ENCODE measurements at regions not wholly inside any gene's neighbourhood (a gene's known extent, or its start where the extent isn't known, plus 50 kb on each side); places are given as distances from the start of the nearest gene placed in this dataset.
"Not testable (repeated sequence)": the region's sequence is repeated elsewhere in the genome, so short reads cannot be mapped to it uniquely, and the experiment has no call there.

DNA sequence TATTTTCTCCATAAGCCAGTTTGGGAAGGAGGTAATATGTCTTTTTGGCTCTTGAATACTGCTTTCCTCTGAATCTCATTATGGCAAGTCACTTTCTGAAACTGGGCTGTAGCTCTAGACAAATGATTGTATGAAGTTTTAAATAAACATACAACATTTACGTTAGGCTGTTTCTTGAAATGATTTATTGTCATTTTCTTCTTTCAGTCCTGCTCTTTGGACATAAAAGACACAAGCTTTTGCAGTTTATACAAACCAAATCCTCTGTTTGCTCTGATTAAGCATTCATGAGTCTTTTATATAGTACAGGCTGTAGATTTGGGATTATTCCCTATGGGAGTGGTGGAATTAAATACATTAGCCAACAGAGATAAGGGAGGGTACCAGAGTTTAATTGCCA is 139.7 kb downstream of the CEP120 start:
- H3K4me1 Mint-ChIP-seq (ENCODE audit: unreplicated experiment): peaks cover 11% of the 10 kb centered on the region
- peaks cover 62% of the 10 kb centered on the region for H3K27me3 Mint-ChIP-seq (ENCODE audit: unreplicated experiment)
- H3K4me3 Mint-ChIP-seq (ENCODE audit: unreplicated experiment): no peak overlapping the region
- no peaks in the 10 kb centered on the region for H3K36me3 Mint-ChIP-seq (ENCODE audit: unreplicated experiment)
- TF ChIP-seq CTCF (IDR thresholded peaks at IDR 0.05): no peak
- H3K27ac Mint-ChIP-seq (ENCODE audit: unreplicated experiment): no peak overlapping the region
- DNase-seq (ENCODE audit: extremely low spot score, unreplicated experiment): no peak
- H3K9me3 Mint-ChIP-seq (ENCODE audit: unreplicated experiment): no peaks in the 10 kb centered on the region

DNA sequence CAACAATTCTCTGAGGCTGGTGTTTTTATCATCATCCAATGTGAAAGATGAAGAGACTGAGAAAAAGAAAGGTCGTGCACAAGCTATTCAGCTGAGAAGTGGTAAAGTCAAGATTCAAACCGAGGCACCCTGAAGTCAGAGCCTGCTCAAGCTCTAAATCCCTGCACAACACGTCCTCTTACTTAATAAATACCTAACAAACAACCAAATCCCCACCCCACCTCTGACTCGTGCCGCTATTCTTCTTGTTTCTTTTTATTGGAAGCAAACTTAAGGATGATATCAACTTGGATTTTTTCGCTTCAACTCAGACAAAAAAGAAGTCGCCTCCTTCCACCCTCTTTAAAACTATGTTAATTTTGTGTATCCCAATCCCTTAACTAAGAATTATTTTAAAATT is 140.2 kb downstream of the CEP120 start:
- no peaks in the 10 kb centered on the region for H3K36me3 Mint-ChIP-seq (ENCODE audit: unreplicated experiment)
- H3K9me3 Mint-ChIP-seq (ENCODE audit: unreplicated experiment): no peaks in the 10 kb centered on the region
- H3K27me3 Mint-ChIP-seq (ENCODE audit: unreplicated experiment): peaks cover 64% of the 10 kb centered on the region
- TF ChIP-seq CTCF (IDR thresholded peaks at IDR 0.05): no peak
- no peak for DNase-seq (ENCODE audit: extremely low spot score, unreplicated experiment)
- peaks cover 11% of the 10 kb centered on the region for H3K4me1 Mint-ChIP-seq (ENCODE audit: unreplicated experiment)
- H3K4me3 Mint-ChIP-seq (ENCODE audit: unreplicated experiment): no peak overlapping the region
- H3K27ac Mint-ChIP-seq (ENCODE audit: unreplicated experiment): no peak overlapping the region

DNA sequence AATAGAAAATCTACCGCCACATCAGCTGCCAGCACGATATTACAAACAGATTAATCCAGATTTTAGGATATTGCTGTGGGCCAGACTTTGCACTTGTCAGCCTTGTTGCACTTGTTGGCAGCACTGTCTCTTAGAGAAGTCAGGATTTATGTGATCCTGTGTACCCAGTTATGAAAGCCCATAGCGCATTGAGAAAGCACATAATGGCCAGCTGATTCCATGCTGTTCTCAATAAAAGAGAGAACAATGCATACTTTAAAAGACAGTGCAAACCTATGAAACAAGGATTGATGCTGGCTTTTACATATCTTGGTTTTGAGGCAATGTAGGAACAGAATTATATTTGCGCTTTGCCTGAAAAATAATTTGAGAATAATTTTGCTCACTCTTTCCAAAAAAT is 140.8 kb downstream of the CEP120 start:
- H3K4me3 Mint-ChIP-seq (ENCODE audit: unreplicated experiment): no peak overlapping the region
- no peak for TF ChIP-seq CTCF (IDR thresholded peaks at IDR 0.05)

GRCh38 chr5:123280854-123281253 is 142.3 kb downstream of the CEP120 start:
- not testable (repeated sequence) for H3K9me3 Mint-ChIP-seq (ENCODE audit: unreplicated experiment); H3K4me1 Mint-ChIP-seq (ENCODE audit: unreplicated experiment); H3K27ac Mint-ChIP-seq (ENCODE audit: unreplicated experiment); H3K36me3 Mint-ChIP-seq (ENCODE audit: unreplicated experiment); DNase-seq (ENCODE audit: extremely low spot score, unreplicated experiment); H3K4me3 Mint-ChIP-seq (ENCODE audit: unreplicated experiment)
- peaks cover 55% of the 10 kb centered on the region for H3K27me3 Mint-ChIP-seq (ENCODE audit: unreplicated experiment)

More for the DNA sequence above, 140.8 kb downstream of the CEP120 start:
- H3K4me1 Mint-ChIP-seq (ENCODE audit: unreplicated experiment): peaks cover 11% of the 10 kb centered on the region
- DNase-seq (ENCODE audit: extremely low spot score, unreplicated experiment): no peak
- H3K9me3 Mint-ChIP-seq (ENCODE audit: unreplicated experiment): no peaks in the 10 kb centered on the region
- no peak overlapping the region for H3K27ac Mint-ChIP-seq (ENCODE audit: unreplicated experiment)
- no peaks in the 10 kb centered on the region for H3K36me3 Mint-ChIP-seq (ENCODE audit: unreplicated experiment)
- peaks cover 63% of the 10 kb centered on the region for H3K27me3 Mint-ChIP-seq (ENCODE audit: unreplicated experiment)

- Mint-ChIP-seq H3K4me1 (ENCODE audit: unreplicated experiment) (no peaks in the 10 kb centered on the region), H3K4me3 (ENCODE audit: unreplicated experiment) (no peak overlapping the region), H3K9me3 (ENCODE audit: unreplicated experiment) (no peaks in the 10 kb centered on the region), H3K27ac (ENCODE audit: unreplicated experiment) (no peak overlapping the region), H3K27me3 (ENCODE audit: unreplicated experiment) (peaks cover 51% of the 10 kb centered on the region), H3K36me3 (ENCODE audit: unreplicated experiment) (no peaks in the 10 kb centered on the region)
- no peak for DNase-seq (ENCODE audit: extremely low spot score, unreplicated experiment)
- no peak for TF ChIP-seq CTCF (IDR thresholded peaks at IDR 0.05)
Measured at GRCh38 chr5:123279136-123279535, 144.1 kb downstream of the CEP120 start.

DNA sequence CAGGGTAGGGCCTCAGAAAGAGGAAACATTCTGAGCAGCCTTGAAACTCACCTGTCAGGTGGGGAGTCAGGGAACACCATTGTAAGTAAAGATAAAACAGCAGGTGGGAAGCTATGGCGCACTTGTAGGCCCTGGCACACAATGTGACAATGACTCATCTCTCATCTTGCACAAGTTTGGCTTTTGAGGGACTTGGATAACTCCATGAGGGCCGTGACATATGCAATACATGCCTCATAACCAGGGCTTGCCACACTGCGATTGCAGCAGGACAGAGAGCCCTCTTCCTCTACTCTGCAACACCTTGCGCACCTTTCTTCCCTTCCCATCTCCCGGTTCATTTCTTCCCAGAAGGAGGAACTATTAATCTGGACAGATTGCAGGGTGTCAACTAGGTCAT is 144.9 kb downstream of the CEP120 start:
- TF ChIP-seq CTCF (IDR thresholded peaks at IDR 0.05): no peak
- no peak overlapping the region for H3K4me3 Mint-ChIP-seq (ENCODE audit: unreplicated experiment)
- peaks cover 49% of the 10 kb centered on the region for H3K27me3 Mint-ChIP-seq (ENCODE audit: unreplicated experiment)
- no peaks in the 10 kb centered on the region for H3K9me3 Mint-ChIP-seq (ENCODE audit: unreplicated experiment)
- no peaks in the 10 kb centered on the region for H3K4me1 Mint-ChIP-seq (ENCODE audit: unreplicated experiment)
- H3K27ac Mint-ChIP-seq (ENCODE audit: unreplicated experiment): no peak overlapping the region
- no peak for DNase-seq (ENCODE audit: extremely low spot score, unreplicated experiment)
- H3K36me3 Mint-ChIP-seq (ENCODE audit: unreplicated experiment): no peaks in the 10 kb centered on the region

Data from osteocyte (in vitro differentiated cells).